ENCODE measurements at regions not wholly inside any gene's neighbourhood (a gene's known extent, or its start where the extent isn't known, plus 50 kb on each side); places are given as distances from the start of the nearest gene placed in this dataset.
"Not testable (repeated sequence)": the region's sequence is repeated elsewhere in the genome, so short reads cannot be mapped to it uniquely, and the experiment has no call there.

DNA sequence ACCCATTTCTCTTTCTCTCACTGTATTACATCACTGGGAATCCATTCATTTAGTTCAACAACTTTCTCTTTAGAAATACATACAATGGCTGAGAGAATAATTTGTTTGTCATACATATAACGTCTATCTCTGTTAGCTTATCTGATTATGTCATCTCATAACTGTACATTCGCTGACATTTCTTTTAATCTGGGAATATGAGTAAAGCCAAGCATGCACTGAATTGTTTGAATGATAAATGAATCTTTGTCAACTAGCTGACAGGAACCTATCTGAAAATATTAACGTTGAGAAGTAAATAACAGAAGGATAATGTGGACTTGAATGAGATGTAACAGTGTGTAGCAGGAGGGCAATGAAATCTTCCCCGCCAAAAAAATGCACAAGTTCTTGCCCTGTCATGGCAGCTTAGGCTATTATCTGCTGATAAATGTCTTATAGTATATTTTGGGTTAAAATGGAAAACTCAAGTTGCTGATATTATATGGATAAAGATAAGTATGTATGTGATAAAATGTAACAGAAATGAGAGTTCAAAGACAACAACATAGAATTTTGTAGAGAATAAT, 581.2 kb upstream of the ADGRB3 start:
- no peak for FAIRE-seq

DNA sequence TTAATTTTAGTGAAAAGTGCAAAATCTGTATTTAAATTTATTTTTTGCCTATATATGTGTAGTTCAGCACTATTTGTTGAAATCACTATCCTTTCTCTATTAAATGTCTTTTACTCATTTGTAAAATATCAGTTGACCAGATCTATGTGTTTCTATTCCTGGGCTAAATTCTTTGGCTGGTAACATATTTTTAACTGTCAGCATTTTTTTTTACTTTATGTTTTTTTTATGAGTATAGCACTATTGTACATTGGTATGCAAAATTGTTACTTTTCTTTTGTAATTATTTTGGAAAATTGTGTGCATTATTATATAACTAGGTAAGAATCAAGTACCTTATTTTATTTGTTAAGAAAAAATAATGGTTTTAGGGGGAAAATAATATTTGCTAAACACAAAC, 582.8 kb upstream of the ADGRB3 start:
- no peak for FAIRE-seq

DNA sequence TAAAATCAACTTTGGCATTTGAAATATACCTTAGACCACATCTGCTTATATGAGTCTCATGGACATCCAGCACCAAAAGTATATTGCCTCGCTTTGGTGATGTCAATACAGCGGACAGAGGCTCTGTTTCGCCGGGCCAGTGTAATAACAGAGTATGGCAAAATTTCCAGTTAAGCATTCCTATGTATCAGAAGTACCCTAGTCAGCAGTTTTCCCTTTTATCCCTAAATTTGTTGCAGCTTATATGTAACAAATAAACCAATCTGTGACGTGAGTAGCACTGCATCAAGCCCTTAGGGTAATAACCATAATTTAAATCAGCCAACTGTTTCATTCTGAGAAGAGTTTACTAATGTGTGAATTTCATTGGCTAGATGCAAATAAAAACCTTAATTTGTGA, 585.5 kb upstream of the ADGRB3 start:
- no peak for FAIRE-seq

DNA sequence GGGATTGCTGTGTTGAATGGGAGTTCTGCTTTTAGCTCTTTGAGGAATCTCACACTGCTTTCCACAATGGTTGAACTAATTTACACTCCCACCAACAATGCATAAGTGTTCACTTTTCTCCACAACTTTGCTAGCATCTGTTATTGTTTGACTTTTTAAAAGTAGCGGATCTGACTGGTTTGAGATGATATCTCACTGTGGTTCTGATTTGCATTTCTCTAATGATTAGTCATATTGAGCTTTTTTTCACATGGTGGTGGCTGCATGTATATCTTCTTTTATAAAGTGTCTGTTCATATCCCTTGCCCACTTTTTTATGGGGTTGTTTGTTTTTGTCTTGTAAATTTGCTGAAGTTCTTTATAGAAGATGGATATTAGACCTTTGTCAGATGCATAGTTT, 588.3 kb upstream of the ADGRB3 start:
- no peak for FAIRE-seq

DNA sequence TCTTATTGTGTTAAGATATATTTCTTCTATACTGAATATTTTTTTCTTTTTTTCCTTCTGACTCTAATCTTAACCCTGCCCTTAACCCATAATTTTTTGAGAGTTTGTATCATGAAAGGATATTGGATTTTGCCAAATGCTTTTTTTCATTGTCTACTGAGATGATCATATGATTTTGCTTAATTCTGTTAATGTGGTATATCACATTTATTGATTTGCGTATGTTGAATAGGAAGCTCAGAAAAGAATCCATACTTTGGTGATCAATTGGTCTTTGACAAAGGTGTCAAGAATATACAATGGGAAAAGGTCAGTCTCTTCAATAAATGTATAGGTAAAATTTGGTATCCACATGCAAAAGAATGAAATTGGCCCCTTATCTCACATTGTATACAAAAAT, 588.8 kb upstream of the ADGRB3 start:
- no peak for FAIRE-seq

DNA sequence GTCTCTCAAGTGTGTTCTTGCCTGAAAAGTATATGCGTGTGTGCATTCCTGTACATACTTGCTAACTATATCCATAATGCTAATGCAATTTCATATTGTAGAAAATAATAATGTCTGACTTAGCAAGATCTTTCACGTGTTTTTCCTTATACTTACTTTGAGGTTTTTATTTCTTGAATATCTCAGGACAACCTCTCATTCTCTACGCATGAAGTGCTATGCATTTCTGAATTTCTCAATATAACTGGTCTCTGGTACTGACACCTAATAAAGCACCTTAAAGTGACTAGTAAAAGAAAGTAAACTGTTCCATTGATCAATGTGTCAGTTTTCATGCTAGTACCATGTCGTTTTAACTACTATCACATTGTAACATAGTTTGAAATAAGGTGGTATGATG, 589.9 kb upstream of the ADGRB3 start:
- FAIRE-seq: no peak

DNA sequence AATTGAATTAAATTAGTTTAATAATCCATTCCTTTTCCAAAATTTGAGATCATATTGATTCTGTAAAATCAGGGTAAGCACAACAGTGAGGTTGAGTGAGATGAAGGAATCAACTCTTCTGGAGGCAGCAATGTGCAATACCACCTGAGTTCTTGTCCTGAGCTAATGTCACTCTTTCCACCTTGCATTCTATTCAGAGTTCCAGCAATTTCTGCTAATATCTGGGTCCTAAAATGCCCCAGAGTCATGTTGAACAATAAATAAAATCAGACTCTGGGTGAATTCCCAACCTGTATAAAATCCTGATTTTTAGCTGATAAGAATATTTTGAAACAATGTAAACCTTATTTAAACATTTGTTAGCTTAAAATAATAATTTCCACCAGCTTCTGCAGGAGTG, 590.8 kb upstream of the ADGRB3 start:
- no peak for FAIRE-seq

DNA sequence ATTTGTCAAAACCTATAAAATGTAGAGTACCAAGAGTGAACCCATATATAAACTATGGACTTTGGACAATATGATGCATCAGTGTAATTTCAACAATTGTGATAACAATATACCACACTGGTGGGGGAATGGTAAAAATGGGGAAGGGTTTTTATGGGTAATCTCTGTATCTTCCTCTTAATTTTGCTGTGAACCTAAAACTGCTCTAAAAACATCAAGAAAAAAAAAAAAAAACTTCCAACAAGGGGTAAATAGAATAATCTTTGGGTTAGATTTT, 592.0 kb upstream of the ADGRB3 start:
- no peak for FAIRE-seq

DNA sequence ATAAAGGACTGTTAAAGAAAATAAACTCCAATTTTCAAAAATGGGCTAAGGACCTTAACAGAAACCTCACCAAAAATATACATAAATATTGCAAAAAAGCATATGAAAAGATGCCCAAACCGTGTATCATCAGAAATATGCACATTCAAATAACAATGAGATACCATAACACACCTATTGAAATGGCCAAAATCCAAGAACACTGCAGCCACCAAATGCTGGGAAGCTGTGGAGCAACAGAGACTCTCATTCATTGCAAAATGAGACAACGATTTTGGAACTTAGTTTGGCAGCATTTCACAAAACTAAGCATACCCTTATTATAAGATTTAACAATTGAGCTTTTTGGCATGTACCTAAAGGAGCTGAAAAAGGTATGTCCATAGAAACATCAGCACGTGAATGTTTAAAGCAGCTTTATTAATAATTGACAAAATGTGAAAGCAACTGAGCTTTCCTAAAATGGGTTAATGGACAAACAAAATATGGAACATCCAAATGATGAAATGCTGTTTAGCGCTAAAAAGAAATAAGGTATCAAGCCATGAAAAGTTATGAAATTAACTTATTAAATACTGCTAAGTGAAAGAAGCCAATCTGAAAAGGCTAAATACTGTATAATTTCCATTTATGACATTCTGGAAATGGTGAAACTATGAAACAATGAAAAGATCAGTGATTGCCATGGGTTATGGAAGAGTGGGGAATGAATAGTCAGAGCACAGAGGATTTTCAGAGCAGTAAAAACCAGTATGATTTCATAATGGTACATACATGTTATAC, 592.6 kb upstream of the ADGRB3 start:
- FAIRE-seq: no peak

DNA sequence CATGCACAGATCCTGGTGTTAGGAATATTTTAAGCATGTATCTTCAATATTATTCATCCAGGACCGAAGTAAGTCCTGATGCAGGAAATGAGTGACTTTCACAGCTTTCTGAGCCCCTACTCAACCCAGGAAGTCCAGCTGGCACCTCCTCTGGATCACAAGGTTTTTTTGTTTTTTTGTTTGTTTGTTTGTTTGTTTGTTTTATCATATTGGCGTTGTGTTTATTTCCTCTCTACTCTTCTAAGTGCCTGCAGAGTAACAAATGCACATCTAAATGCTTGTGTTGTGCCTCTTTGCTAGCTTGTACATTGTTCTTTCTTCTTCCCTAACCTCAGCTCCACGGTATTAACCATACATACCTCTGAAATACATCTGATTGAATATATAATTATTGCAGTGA, 594.3 kb upstream of the ADGRB3 start:
- no peak for FAIRE-seq

DNA sequence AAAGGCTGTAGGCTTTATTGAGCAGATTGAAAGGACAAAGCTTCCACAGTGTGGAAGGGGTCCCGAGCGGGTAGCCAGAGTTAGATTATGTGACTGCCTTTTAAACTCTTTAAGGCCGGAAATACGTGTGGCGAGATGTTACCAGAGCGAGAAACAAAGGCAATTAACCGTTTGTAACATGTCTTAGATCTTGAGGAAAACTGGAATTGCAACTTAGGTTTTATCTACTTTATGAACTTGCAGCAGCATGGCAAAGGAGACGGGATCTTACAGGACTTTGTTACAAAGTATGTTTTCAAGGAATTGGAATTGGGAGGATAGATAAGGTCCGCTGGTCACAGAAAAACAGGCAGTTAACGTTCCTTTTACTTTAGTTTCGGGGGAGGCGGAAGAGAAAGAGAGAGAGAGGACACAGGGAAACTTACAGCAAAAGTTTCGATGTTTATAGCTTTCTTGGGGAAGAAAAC, 594.7 kb upstream of the ADGRB3 start:
- FAIRE-seq: no peak

DNA sequence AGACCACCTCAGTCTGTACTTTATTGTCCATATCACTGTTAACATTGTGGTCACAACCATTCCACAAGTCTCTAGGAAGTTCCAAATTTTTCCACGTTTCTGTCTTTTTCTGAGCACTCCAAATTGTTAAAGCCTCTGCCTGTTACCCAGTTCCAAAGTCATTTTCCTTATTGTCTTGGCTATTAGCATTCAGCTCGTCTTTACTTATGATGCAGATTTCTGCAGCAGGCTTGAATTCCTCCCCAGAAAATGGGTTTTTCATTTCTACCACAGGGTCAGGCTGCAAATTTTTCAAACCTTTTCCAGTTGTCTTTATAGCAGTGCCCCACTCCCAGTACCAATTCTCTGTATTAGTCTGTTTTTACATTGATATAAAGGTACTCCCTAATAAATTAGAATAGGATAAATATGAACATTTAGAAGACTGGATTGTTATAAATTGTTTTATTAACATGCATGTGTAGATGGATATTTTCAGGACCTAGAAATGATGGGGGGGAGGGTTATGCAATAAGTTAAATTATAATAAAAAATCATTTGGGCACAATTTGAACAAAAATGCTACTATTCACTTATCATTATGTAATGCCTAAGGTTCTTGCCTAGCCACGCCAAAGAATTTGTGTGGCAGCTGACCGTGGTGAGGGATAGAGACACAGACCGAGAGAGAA, 595.3 kb upstream of the ADGRB3 start:
- no peak for FAIRE-seq

DNA sequence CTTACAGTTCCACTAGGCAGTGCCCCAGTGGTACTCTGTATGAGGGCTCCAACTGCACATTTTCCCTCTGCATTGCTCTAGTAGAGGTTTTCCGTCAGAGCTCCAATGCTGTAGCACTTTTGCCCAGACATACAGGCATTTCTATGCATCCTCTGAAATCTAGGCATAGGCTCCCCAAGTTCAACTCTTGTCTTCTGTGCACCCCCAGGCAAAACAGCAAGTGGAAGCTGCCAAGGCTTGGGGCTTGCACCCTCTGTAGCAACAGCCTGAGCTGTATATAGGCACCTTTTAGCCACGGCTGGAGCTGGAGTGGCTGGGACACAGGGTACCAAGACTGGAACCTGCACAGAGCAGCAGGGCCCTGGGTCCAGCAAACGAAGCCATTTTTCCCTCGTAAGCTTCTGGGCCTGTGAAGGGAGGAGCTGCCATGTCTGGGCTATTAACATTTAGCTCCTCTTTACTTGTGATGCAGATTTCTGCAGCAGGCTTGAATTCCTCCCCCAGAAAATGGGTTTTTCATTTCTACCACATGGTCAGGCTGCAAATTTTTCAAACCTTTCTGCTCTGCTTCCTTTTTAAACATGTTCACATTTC, 596.2 kb upstream of the ADGRB3 start:
- no peak for FAIRE-seq

DNA sequence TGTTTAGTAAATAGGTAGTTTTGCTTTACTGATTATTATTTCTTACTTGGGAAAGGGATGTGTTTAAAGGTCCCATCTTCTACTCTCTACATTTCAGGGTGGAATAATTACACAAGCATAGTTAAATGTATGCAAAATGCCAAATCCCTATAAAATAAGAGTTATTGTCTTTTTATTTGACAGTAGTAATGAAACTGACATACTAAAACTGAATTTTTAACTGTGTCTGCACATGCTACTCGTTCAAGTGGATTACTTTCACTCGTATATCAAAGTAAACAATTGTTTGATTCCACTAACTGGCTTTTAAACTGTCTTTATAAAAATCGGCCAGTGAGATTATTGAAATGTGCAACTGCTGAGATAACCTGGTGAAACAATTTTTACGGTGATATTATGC, 602.9 kb upstream of the ADGRB3 start:
- no peak for FAIRE-seq

DNA sequence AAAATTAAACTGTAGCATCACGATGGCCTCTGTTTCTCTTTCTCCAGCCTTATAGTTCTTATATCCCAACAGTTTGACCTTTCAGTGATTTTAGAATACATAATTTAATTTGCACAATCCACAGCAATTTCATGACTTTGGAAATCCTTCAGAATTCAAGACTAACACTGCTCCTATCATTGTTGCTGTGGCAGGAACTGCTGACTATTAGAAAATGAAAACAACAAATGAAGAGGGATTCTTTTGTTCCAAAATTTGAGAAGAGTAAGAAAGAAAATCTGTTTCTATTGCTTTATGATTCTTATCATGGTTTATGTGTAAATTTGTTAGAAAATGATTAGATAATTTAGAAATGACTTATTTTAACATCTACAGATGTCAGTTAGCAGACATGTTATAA, 604.0 kb upstream of the ADGRB3 start:
- FAIRE-seq: no peak

DNA sequence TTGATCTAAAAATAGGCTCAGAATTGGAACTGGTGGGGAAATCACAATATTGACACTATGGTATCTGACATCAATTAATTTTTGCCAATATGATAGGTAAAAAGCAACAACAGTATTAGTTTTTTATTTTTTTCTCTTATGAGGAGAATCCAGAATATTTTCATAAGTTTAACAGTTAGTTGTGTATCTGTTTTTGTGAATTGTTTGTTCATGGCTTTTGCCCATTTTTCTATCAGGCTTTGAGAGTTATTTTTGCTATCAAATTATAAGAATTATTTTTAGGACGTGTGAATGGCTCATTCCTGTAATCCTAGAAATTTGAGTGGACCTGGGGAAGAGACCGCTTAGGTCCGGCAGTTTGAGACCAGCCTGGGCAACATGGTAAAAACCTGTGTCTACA, 608.6 kb upstream of the ADGRB3 start:
- no peak for FAIRE-seq

DNA sequence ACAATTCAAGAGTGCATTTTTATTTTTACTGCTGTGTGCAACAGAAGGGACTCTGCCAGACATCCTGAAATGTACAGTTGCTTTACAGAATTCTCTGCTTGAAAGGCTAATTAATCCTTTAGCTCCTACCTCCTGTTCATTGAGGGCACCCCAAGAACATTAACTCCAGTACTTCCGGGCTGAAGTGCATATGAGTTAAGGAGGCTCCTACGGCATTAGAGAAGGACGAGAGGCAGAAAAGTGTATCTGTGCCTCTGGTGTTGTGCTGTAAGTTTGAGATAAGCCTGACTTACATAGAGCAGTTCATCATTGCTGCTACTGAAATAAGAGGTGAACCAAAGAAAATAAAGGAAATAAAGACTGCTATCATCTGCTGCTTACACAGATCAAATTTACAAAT, 609.3 kb upstream of the ADGRB3 start:
- FAIRE-seq: no peak

DNA sequence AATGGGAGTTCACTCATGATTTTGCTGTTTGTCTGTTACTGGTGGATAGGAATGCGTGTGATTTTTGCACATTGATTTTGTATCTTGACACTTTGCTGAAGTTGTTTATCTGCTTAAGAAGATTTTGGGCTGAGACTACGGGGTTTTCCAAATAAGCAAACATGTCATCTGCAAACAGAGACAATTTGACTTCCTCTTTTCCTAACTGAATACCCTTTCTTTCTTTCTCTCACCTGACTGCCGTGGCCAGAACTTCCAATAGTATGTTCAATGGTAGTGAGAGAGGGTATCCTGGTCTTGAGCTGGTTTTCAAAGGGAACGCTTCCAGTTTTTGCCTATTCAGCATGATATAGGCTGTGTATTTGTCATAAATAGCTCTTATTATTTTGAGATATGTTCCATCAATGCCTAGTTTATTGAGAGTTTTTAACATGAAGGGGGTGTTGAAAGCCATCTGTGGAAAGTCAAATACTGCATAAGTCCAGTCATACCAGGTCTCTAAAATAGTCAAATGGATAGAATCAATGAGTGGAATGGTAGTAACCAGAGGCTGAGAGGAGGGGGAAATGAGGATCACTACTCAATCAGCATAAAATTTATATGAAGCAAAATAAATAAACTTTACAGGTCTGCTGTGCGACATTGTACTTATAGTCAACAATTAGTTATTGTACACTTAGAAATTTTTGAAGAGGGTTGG, 610.4 kb upstream of the ADGRB3 start:
- FAIRE-seq: no peak

DNA sequence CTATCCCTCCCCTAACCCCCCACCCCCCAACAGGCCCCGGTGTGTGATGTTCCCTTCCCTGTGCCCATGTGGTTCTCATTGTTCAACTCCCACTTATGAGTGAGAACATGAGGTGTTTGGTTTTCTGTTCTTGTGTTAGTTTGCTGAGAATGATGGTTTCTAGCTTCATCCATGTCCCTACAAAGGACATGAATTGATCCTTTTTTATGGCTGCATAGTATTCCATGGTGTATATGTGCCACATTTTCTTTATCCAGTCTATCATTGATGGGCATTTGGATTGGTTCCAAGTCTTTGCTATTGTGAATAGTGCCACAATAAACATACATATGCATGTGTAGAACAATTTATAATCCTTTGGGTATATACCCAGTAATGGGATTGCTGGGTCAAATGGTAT, 612.1 kb upstream of the ADGRB3 start:
- not testable (repeated sequence) for FAIRE-seq

DNA sequence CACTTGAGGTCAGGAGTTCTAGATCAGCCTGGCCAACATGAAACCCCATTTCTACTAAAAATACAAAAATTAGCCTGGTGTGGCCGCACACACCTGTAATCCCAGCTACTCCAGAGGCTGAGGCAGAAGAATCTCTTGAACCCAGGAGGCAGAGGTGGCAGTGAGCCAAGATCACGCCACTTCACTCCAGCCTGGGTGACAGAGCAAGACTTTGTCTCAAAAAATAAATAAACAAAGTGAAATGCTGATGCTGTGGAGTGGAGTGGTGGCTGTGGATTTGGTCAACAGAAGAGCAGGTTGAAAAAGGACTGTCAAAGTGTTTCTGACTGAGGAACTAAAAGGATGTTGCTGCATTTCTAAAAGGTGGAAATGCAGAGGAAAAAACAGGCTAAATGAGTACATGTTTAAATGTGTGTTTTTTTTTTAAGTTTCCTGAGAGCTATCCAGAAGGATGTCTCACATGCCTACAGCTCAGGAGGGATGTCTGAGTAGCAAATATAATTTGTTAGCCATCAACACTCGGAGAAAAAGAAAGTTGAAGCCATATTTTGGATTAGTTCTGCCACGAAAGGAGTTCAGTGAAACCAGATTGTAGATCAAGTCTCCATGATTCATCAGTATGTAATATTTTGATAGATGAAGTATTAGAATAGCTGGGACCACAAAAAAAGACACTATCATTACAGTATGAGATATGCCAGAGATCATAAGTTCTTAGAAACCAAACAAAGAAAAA, 621.1 kb upstream of the ADGRB3 start:
- no peak for FAIRE-seq

DNA sequence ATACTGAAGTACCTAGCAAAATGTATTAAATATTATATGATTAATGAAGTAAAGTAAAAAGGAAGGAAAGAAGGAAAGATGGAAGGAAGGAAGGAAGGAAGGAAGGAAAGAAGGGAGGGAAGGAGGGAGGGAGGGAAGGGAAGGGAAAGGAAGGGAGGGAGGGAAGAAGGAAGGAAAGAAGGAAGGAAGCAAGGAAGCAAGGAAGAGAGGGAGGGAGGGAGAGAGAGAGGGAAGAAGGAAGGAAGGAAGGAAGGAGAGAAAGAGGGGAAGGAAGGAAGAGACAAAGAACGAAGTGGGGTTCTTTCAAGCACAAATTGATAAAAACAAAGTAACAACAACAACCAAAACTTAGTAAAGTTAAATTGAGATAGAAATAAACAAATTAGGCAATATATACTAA, 622.3 kb upstream of the ADGRB3 start:
- no peak for FAIRE-seq

DNA sequence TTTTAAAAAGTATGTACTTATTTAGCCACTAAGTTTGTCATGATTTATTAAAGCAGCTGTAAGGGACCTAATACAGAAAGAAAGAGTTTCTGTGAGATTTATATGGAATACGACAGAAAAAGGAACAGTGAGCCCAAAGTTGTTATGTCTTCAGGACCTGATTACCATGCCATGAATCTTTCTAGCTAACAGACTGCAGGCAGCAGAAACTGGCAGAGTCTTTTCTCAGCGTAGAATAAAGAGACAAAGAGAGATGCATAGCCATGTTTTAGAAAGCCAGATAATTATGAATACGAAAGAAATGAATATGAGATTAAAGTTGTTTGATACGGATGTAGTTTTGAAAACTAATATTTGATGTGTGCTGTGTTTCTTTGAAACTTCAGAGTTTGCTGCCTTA, 624.1 kb upstream of the ADGRB3 start:
- FAIRE-seq: no peak

DNA sequence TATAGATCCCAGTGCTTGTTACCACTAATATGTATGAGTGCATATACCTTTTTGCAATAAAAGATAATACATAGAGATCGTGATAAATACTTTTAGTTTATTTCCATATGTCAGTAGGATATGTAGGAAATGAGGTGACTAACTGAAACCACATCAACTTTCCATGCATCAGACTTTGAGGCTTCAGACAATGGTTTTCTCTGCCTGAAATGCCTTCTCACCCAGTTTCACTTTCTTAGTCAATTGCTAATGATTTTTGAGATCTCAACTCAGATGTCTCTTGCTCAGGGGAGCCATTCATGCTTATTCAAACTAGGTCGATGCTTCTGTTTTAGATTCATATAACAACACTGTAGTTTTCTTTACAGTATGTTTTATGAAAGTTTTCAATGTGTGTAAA, 626.6 kb upstream of the ADGRB3 start:
- FAIRE-seq: no peak

All from TTC549 (cell line).